Stimulated activated CD8-positive, alpha-beta memory T cell treated with anti-CD3 and anti-CD28 coated beads, Interleukin-4, amount 100 ng/mL, for 24 hours (primary cell): ENCODE measurements at regions not wholly inside any gene's neighbourhood (a gene's known extent, or its start where the extent isn't known, plus 50 kb on each side); places are given as distances from the start of the nearest gene placed in this dataset.
"Not testable (repeated sequence)": the region's sequence is repeated elsewhere in the genome, so short reads cannot be mapped to it uniquely, and the experiment has no call there.

Source experiments
- DNase-seq: peaks from one replicate; pipeline ENCODE4 v3.0.0-alpha.2; 2020; ENCODE audit warnings: low read depth

DNA sequence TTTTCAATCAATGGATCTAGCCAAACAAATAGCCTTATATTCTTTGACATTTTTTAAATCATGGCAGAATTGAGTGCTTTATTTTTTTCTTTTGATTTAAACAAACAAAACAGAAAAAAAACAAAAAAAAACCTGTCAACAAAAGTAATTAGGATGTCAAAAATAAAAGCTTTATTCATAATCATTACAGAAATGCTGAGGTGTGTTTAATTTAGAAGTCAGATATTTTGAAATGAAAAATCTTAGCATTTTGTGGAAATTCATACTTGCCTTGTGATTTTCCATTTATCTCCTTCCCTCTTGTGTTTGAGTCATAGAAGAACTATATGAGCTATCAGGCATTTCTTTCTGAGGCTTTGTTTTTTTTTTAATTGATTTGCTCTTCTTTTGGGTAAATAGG is 387.0 kb upstream of the STXBP6 start:
- no peak for DNase-seq

DNA sequence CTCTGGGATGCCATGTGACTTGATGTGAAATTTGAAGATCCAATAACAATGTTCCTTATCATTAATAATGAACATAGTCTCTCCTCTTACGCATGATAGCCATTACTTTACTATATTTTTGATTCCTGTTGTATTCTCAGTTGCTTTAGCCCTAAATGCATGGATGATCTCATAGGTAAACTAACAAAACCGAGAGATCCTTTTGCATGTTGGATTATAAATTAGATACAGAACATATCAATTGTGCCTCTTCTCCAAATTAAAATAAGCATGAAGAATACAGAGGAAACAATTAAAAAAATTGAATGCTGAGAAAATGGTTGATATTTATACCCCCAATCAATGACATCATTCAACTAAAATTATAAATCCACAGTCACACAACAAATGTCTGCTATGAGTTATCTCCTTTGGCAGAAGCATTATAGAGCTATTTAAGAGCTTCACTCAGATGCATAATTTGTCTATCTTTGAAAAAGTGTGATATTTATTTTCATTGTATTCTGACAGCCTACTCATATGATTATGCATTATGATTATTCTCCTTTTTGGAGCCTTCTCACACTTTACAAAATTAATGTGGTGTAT is 386.4 kb upstream of the STXBP6 start:
- no peak for DNase-seq

DNA sequence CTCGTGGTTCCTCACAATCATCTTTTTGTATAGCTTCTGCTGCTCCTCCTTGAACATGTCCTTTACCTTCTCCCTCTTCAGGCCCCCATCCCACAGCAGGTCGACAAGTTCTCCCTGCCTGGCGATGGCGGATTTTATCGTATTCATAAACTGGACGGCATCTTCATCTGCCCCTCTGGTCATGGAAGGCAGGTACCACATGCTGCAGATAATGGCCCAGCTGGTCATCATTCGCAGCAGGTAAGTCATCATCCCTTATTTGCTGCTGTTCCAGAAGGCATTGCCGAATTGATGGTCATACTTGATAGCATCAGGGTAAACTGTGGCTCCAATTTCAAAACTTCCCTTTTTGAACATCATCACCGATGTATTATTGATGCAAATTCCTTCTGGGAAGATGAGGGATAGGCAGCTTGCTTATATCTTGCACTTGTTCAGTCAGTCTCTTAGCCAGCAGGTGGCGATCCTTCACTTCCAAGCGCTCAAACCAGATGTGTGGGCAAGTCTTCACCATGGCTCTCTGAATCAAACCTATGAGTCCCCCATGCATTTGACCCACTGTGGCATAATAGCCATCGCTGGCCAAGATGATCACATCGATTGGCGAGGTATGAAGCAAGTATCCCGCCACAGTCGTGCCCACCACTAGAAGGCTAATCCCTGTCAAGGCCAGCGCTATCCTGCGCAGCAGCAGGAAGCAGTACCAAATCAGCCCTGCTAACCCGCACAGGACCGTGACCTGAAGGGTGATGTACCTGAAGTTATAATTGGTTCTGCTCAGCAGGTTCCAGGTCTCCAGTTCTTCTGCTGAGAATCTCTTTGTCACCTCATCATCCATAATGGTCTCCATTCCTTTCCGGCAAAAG is 381.5 kb upstream of the STXBP6 start:
- no peak for DNase-seq

DNA sequence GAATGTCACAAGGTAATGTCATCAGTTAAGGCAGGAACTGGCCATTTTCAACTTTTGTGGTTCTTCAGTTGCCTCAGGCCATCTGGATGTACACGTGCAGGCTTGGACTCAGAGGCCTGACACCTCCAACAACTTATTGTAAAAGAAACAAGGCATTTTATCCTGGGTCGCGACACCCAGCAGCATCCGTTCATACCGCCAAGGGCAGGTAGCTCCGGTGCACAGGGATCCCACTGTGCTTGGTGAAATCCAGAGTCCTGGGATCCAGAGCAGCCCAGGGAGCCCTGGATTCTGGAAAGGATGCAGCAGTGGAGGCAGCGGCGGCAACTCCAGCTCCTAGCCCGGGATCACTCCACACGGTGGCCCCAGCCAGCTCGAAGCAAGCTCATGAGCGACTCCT is 380.9 kb upstream of the STXBP6 start:
- DNase-seq: no peak

DNA sequence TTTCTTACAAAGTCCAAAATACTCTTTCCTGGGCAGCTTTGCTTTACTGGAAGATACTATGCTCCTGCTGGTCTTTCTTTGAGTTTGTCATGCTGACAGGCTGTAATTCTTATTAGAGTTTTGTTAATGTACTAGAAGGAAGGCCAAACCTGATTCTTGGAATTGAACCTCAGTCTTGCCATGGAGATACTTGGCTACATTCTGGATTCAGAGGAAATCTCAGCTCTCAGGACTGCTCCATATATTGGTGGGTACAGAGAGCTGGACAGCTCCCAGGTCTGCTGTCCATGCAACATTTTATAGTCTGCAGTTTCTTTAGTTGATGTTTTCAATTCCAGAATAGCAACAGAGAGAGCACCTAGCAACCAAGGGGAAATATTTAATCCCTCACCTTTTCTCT is 363.1 kb upstream of the STXBP6 start:
- DNase-seq: no peak

DNA sequence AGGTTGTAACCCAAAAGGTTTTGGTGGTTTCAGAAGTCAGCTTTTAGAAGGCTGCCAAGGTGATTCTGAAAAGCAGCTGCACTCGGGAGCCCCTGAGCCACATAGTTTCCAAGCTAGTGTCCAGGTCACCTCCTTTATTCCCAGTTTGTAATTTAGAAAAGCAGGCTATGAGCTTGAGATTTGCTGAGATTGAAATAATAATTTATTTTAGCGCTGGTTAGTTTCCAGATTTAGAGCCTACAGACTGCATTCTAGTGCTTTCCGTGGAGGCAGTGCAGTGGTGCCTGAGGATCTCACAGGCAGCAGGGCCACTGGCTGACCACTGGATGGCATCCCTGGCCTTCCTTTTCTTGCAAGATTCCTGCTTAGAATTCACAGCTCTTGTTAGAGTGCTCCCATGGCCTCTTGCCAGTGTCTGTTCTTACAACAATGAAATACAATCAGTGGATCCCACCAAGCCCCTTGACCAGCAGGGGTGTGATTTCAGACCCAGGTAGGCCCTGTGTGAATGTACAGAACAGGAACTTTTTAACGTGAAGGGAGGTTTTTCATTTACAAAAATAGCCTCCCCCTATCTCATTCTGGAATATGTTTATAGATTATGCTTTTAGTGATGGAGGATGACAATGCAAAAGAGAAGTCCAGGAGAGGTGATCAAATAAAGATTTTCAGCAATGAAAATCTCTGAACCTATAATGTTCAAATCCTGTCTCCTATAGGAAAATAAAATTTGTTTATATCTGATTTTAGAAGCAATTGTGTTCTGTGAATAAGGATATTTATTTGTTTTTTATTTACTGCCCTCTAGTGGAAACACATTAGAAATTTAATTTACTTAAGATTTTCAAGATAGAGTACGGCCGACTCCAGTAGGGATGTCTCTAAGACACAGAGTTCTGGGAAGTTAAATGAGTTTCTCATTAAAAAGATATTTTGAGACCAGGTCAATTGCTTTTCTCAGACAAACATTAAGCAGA is 362.1 kb upstream of the STXBP6 start:
- no peak for DNase-seq

DNA sequence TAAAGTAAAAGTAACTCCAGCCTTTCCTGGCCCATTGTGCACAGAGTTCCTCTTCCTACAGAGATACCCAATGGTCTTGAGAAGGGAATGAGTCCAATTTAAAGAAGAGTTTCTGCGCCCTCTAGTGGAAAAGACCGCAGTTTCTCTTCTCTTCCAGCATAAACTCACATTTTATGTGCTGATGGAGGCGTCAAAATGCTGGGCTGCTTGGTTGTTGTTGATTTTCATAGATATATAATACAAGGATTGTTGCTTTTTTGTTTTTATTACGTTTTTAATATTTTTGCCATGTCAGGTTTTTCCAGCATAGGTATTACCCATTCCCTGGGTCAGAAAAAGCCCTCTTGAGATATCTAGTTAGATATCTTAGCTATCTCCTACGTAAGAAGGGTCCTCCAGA is 356.9 kb upstream of the STXBP6 start:
- DNase-seq: no peak

DNA sequence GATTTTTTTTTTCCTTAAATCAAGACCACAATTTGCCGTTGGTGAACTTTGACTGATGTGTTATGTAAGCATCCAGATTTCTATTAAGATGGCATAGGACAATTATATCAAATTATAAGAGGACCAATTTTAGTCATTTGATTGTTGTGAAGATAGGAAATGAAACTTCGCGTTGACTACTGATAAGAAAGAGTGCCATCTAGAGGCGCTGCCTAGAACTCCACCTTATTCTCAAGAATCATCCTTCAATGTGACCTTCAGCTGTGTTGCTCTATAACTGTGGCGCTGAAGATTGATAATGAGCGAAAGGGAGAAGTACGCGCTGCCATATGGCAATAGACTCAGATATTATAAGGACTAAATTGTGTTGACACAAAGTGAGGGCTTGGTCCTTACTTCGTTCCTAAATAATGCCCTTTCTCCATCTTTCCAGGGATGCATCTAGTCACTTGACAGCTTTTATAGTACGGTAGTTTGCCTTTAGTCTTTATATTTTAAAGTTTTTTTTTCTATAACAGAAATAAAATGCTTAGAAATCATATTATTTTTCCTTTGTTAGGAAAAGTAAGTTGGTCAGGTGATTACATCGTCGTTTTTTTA is 350.8 kb upstream of the STXBP6 start:
- DNase-seq: no peak

DNA sequence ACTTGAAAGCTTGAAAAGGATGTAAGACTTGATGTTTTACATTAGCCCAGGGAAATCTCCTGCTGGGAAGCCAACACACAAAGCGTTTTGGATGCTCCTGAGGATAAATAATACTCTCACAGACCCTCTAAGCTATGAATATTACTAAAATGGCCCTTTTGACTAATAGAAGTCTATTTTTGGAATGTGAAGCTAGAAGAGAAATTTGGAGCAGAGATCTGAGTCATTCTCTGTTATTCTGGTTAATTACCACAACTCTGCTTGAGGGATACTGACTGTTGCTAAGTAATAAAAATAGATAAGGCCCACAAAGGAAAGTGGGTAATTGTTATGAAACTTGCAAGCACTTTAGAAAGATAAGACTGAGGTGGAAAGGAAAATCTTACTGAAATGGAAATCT is 346.2 kb upstream of the STXBP6 start:
- no peak for DNase-seq

DNA sequence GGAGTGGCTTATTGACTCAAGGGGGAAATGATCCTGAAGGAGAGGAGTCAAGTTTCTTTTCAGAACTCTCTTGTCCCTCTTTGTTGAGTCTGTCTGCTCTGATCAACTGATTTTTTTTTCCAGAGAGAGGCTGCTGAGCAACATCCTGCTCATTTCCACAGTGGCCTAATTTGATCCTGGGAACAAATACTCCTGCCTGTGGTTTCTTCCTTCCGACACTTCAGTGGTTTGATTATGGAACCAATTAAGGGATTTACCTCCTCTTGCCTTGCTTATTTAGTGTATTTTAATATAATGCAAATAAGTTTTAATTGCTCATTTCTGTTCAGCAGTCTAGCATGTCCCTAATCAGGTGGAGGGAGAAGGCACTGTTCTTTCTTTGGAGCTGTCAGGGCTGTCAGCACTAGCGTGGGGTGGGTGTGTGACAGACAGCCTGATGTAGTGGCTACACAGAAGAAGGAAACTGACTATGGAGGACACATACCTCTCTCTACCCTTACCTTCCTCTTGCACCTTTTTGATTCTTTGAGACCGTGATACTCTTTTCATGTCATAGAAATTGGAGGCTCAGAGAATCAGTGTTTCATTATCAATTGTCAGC is 344.9 kb upstream of the STXBP6 start:
- DNase-seq: no peak

DNA sequence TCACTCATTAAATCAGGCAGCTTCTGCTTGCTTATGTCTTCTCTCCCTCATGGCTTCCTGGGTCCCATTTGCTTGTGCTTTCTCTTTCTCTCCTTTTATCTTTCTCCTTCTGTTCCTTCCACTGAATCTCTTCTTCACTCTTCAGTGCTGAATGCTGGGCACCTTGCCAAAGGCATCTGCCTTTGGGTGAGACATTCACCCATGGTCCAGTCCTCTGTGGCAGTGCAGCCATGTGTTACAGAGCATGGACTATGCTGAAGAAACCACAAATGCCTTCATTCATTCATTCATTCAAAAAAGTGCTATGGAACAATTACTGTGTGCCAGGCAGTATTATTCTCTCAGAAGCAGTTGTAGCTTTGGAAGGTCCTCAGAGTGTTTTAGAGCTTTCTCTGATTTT is 344.4 kb upstream of the STXBP6 start:
- DNase-seq: no peak

DNA sequence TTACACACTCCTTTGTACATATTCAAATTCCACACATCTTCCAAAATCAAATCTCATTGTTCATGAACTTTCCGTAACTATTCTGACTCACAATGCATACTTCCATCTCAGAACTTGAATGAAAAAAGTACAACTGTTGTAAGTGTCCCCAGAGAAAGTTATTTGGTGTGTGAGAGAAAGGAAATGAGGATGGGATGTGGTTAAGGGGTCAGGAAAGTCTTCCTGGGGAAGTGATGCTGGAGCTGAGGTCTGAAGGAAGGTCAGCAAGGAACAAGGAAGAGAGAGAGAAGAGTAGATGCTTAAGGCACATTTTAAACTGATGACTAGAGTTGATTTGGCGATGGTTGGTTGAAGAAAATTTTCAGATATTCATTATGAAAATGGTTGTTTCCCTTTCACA is 340.0 kb upstream of the STXBP6 start:
- DNase-seq: no peak

DNA sequence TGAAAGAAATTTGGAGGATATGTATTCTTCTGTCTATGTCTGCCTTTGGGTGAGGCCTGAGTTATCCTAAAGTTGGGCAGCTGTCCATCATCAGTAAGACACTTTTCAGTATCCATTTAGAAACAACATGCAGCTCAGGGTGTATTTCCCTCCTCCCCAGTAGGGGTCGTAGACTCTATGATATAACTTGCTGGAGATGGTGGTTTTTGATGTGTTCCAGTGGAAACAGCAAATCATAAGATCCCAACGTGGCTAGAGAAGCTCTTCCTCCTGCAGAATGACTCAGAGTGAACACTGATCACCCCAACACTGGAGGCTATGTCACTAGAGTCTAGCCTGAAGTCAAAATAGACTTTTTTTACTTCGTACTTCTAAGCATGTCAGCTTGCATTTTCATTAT is 331.6 kb upstream of the STXBP6 start:
- no peak for DNase-seq

DNA sequence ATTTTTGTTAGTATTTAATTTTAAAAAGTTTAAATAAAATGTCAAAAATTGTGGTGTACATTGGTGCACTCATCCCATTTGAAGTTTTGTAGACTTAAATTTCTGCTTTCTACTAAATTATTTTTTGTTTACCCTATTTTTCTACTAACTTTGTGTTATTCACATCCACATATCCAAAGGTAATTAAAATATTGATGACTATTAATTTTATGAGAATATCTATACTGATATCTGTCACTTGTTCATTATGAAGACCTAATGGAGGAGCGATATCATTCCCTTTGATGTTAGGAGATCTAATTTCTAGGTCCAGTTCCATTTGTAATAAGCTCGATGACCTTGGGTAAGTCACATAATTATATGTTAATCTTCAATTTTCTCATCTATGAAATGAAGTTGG is 325.7 kb upstream of the STXBP6 start:
- no peak for DNase-seq

DNA sequence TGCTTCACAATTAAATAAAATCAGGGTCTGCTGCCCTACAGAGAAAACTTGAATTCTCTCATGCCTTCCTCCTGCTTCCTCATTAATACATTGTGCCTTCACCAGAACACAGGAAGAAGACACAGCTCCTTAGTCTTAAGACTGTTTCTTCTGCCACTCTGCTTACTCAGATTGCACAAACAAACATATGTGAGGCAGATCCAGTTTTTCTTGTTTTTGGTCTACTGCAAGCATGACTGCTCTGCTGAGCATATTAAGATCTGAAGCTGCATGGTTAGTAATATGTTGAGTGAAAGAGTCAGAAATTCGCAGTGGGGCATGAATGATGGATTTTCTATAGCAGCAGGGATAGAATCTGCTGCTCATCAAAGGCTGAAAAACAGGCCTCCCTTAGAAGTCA is 321.1 kb upstream of the STXBP6 start:
- DNase-seq: no peak

DNA sequence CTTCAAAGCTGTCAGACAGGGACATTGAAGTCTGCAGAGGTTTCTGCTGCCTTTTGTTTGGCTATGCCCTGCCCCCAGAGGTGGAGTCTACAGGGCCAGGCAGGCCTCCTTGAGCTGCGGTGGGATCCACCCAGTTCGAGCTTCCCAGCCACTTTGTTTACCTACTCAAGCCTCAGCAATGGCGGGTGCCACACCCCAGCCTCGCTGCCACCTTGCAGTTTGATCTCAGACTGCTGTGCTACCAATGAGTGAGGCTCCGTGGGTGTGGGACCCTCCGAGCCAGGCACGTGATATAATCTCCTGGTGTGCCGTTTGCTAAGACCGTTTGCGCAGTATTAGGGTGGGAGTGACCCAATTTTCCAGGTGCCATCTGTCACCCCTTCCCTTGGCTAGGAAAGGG is 320.1 kb upstream of the STXBP6 start:
- not testable (repeated sequence) for DNase-seq

DNA sequence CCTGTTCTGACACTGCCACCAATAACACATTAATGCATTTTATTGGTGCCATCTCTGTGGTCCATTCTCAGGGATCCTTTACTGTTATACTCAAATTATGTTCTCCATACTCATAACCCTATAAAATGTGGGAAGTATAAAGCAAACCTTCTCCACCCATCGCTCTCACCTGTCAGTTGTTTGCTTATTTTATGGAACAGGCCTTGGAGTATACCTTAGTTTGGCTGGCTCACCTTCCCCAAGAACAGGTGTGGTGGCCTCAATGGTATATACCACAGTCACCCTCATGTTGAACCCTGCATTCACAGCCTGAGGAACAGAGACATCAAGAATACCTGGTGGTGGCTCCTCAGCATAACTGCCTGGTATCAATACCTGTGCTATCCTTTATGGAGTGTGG is 308.4 kb upstream of the STXBP6 start:
- DNase-seq: no peak

DNA sequence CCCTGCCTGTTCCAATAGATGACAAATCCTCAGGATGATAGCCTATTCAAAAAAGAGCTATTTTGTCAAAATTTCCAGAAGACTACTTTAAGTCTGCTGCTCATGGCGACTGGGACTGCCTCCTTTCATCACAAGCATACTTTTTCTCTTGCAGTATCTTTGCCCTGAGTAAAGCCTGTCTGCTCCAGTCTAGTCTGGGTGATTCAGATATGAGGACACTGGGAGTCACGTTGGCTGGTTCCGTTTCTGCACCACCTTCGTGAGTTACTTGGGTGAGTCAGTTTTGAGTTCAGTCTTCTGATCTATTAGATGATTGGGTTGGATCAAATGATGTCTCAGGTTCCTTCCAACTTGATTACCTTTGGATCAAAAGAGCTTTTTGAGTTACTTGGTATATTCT is 301.3 kb upstream of the STXBP6 start:
- DNase-seq: no peak

DNA sequence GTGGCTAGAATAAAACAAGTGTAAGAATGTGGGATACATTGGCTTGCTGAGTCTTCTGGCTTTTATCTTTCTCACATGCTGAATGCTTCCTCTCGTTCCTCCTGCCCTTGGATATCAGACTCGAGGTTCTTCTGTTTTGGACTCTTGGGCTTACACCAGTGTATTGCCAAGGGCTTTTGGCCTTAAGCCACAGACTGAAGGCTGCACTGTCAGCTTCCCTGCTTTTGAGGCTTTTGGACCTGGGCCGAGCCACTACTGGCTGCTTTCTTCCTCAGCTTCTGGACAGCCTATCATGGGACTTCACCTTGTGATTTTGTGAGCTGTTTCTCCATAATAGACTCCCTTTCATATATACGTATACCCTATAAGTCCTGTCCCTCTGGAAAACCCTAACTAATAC is 300.9 kb upstream of the STXBP6 start:
- DNase-seq: no peak

DNA sequence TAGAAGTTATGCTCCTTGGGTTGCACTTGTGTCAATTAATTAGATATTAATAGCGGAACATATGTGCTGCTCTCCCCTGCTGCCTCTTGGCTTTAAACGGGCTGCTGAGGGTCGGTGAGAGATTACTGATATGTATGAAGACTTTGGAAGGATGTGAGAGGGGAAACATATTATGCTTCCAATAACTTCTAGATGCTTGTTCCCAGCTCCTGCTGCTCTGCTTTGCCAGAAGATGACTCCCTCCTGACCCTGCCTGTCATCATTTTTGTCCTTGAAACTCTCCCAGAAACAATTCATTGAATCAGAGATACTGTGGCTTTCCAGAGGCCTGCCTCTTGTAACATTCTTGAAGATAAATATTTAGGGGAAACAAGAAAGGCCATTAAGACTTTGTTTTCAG is 300.1 kb upstream of the STXBP6 start:
- no peak for DNase-seq

DNA sequence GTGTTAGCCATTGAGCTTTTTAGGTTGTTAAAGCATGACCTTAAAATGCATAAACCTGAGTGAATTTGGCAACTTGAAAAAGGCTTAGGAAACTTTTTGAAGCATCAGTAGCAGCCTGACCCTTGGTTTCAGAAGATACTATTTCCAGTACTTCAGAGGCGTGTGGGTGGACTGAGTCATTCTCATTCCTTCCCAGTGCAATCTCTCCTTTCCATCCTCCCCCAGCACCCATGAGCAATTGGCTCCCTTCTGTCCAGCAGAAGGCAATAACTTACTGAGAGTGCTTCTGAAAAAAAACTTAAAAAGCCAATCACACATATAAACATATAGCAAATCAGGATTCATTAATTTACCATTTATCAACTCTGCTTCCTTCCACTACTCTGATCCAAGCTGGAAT is 299.3 kb upstream of the STXBP6 start:
- no peak for DNase-seq

DNA sequence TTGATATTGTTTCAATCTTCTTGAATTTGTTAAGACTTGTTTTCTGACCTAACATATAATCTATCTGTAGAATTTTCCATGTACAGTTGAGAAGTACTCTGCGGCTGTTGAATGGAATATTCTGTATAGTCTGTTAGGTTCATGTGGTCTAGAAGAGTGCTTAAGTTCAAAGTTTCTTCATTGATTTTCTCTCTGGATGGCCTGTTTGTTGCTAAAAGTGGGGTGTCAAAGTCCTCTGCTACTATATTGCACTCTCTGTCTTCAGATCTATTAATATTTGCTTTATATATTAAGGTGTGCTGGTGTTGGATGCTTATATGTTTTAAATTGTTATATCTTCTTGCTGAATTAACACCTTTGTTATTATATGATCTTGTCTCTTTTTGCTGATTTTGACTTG is 290.9 kb upstream of the STXBP6 start:
- DNase-seq: no peak
